MCF 10A (cell line): ENCODE measurements at regions not wholly inside any gene's neighbourhood (a gene's known extent, or its start where the extent isn't known, plus 50 kb on each side); places are given as distances from the start of the nearest gene placed in this dataset.

Experiments used
- BruUV-seq: library from RNA; stranded (reverse); fragments of 400-500 nt; replicated peaks from 2 replicates; lab custom pipeline; 2021; lab: Mats Ljungman, UMichigan
- CTCF ChIA-PET: fragments of 300-600 bp; sonication (Branson Sonifier 250); formaldehyde crosslinking; extraction: SDS; loops from one replicate; lab custom pipeline; 2021; ENCODE audit warnings: antibody characterized with exemption, inconsistent platforms; lab: Yijun Ruan, JAX
- POLR2A ChIA-PET: fragments of 300-600, 350-650 bp; sonication (Branson Sonifier 250); formaldehyde crosslinking; extraction: SDS; loops from one replicate; lab custom pipeline; 2020; ENCODE audit warnings: antibody characterized with exemption, inconsistent platforms; lab: Yijun Ruan, JAX
- DNase-seq: peaks from one replicate; pipeline ENCODE4 v3.0.0-alpha.2; 2018; ENCODE audit not compliant: unreplicated experiment
- H3K27ac Mint-ChIP-seq: one replicate; pipeline ENCODE4 v1.8.0; 2022; ENCODE audit warnings: mild to moderate bottlenecking, low read depth, mixed read lengths; ENCODE audit not compliant: unreplicated experiment
- H3K27me3 Mint-ChIP-seq: one replicate; pipeline ENCODE4 v1.8.0; 2022; ENCODE audit warnings: mixed read lengths; ENCODE audit not compliant: insufficient read depth, unreplicated experiment
- H3K36me3 Mint-ChIP-seq: one replicate; pipeline ENCODE4 v1.8.0; 2022; ENCODE audit warnings: mild to moderate bottlenecking, moderate library complexity, mixed read lengths; ENCODE audit not compliant: insufficient read depth, unreplicated experiment
- H3K4me1 Mint-ChIP-seq: one replicate; pipeline ENCODE4 v1.8.0; 2022; ENCODE audit warnings: mixed read lengths; ENCODE audit not compliant: insufficient read depth, unreplicated experiment
- H3K4me3 Mint-ChIP-seq: one replicate; pipeline ENCODE4 v1.8.0; 2022; ENCODE audit warnings: mild to moderate bottlenecking, moderate library complexity, mixed read lengths; ENCODE audit not compliant: unreplicated experiment
- H3K9me3 Mint-ChIP-seq: one replicate; pipeline ENCODE4 v1.8.0; 2022; ENCODE audit warnings: mixed read lengths; ENCODE audit not compliant: unreplicated experiment
- CTCF ChIP-seq: fragments of 200-600 bp; IDR thresholded peaks from one replicate; pipeline ENCODE4 v1.8.0; 2022; ENCODE audit warnings: antibody characterized with exemption, mild to moderate bottlenecking; ENCODE audit not compliant: unreplicated experiment
- intact Hi-C: fragments of 100-400 bp; cut with micrococcal nuclease; formaldehyde crosslinking; loops from 2 replicates; pipeline ENCODE4 v1.14.1; 2022

DNA sequence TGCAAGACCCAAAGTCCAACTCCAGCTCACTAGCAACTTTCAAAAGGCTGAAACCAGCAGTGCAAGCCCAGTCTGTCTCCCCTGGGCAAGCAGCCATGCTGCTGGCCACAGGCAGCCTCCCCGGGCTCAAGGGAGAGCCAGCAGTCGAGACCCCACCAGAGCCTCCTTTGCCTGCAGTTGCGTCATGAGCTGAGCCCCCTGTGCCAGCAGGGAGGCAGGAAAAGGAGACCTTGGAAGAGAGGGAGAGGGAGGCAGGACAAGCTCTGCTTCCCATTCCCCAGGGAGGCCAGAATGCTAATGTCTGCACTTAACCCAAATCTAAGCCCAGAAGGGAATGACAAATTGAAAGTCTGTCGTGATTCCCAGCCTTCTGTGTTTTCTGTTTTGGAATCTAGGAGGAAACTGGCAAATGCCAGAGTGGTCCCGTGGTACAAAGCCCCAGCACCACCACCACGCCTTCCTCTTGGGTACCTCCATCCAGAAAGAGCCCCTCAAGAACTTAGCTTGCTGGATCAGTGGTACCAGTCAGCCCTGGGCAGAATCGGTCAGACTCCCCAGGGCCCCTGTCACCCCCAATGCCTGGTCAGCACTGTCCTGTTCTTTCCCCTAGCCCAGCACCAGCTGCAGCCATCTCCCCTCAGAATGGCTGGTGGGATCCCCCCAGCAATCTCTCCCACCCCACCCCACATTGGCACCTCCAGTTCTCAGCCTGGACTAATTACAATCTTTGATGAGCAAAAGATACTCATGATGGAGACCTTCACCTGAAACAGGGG, 99.3 kb upstream of the TNRC6C start:
- no peak overlapping the region for H3K4me3 Mint-ChIP-seq
- H3K4me1 Mint-ChIP-seq: peaks cover 4% of the 10 kb centered on the region
- H3K36me3 Mint-ChIP-seq: no peaks in the 10 kb centered on the region
- no peak for TF ChIP-seq CTCF
- DNase-seq: no peak
- peaks cover 18% of the 10 kb centered on the region for H3K9me3 Mint-ChIP-seq
- CTCF ChIA-PET: interaction anchor here (0.7 kb wide), 1 partner anchor 152 kb away, joined by 4 read pairs; no protein-coding TSS in a partner anchor
- peaks cover 71% of the 10 kb centered on the region for H3K27me3 Mint-ChIP-seq
- intact Hi-C loops: no loop called here
- POLR2A ChIA-PET: no interaction called here
- BruUV-seq: no TSS peak
- no peak overlapping the region for H3K27ac Mint-ChIP-seq

- no peak for TF ChIP-seq CTCF
- POLR2A ChIA-PET: no interaction called here
- Mint-ChIP-seq H3K36me3 (no peaks in the 10 kb centered on the region), H3K27ac (no peak overlapping the region), H3K4me3 (no peak overlapping the region), H3K9me3 (peaks cover 18% of the 10 kb centered on the region), H3K4me1 (peaks cover 4% of the 10 kb centered on the region), H3K27me3 (peaks cover 59% of the 10 kb centered on the region)
- CTCF ChIA-PET: no interaction called here
- no TSS peak for BruUV-seq
- intact Hi-C loops: no loop called here
- DNase-seq: no peak
Observed at GRCh38 chr17:77861133-77861695, 97.3 kb upstream of the TNRC6C start.

GRCh38 chr17:77861981-77862645, 96.4 kb upstream of the TNRC6C start:
- peaks cover 18% of the 10 kb centered on the region for H3K9me3 Mint-ChIP-seq
- peaks cover 59% of the 10 kb centered on the region for H3K27me3 Mint-ChIP-seq
- H3K4me1 Mint-ChIP-seq: peaks cover 4% of the 10 kb centered on the region
- no TSS peak for BruUV-seq
- no peak overlapping the region for H3K27ac Mint-ChIP-seq
- CTCF ChIA-PET: interaction anchor here (0.6 kb wide), 1 partner anchor 13 kb away, joined by 3 read pairs; no protein-coding TSS in a partner anchor
- TF ChIP-seq CTCF: no peak
- no peaks in the 10 kb centered on the region for H3K36me3 Mint-ChIP-seq
- no peak overlapping the region for H3K4me3 Mint-ChIP-seq
- POLR2A ChIA-PET: no interaction called here
- no peak for DNase-seq
- intact Hi-C loops: no loop called here
